K562 (cell line): ENCODE measurements at regions not wholly inside any gene's neighbourhood (a gene's known extent, or its start where the extent isn't known, plus 50 kb on each side); places are given as distances from the start of the nearest gene placed in this dataset.

Experiments used
- ATAC-seq: fragments of 200-7000 bp; cut with Tn5 transposase; 3 replicates; pipeline ENCODE4 v1.9.1; 2020; ENCODE audit warnings: moderate library complexity
- BruUV-seq: library from RNA; stranded (reverse); fragments of 400-500 nt; replicated peaks from 2 replicates; lab custom pipeline; 2021; lab: Mats Ljungman, UMichigan
- CTCF ChIA-PET: fragments of 300-600 bp; formaldehyde crosslinking; extraction: SDS; loops from one replicate; lab custom pipeline; 2021; ENCODE audit warnings: low intra/inter-chr PET ratio; lab: Yijun Ruan, JAX
- POLR2A ChIA-PET: fragments of 300-600, 350-650 bp; sonication (Branson Sonifier 250); formaldehyde crosslinking; extraction: SDS; loops from one replicate; lab custom pipeline; 2021; ENCODE audit warnings: antibody characterized with exemption, inconsistent platforms; lab: Yijun Ruan, JAX
- DNase-seq, 4 experiments: peaks; one replicate each; pipeline versions ENCODE4 v3.0.0 to v3.0.0-alpha.2; 2011 to 2018; ENCODE audit warnings: low spot score in 3 of 4, mixed read lengths in 3 of 4; ENCODE audit errors: extremely low read depth in 1 of 4
- FAIRE-seq: peaks from 2 replicates; lab custom pipeline; 2011; peaks lifted over from hg19 to GRCh38; lab: Jason Lieb, UNC
- H2AFZ ChIP-seq: 2 replicates; pipeline ENCODE4 v1.6.0; 2011; ENCODE audit warnings: low read depth, low read length, control low read depth, inconsistent platforms
- H3K27ac ChIP-seq: fragments of 200-600 bp; 3 replicates; pipeline ENCODE4 v1.8.0; 2011; ENCODE audit warnings: low read depth, mild to moderate bottlenecking, control low read depth, inconsistent platforms, low read length, moderate library complexity, mixed read lengths; ENCODE audit errors: extremely low read depth
- H3K27me3 ChIP-seq, 2 experiments: fragments of 300-600 bp in 1 of 2; 2 replicates in 1 of 2; 3 replicates in 1 of 2; pipeline versions ENCODE4 v1.6.0 to v1.8.0; 2011; ENCODE audit warnings: inconsistent platforms in 2 of 2, low read length in 2 of 2, mild to moderate bottlenecking in 1 of 2, mixed read lengths in 1 of 2, moderate library complexity in 1 of 2; ENCODE audit not compliant: control insufficient read depth in 2 of 2, insufficient read depth in 2 of 2
- H3K36me3 ChIP-seq: fragments of 300-600 bp; 3 replicates; pipeline ENCODE4 v1.8.0; 2011; ENCODE audit warnings: mild to moderate bottlenecking, low read length, inconsistent platforms; ENCODE audit not compliant: control insufficient read depth, insufficient read depth
- H3K4me1 ChIP-seq, 2 experiments: fragments of 200-600 bp in 1 of 2; replicated peaks in 1 of 2; 2 replicates in 1 of 2; 3 replicates in 1 of 2; pipeline versions ENCODE4 v1.5.1 to v1.8.0; 2011; ENCODE audit warnings: inconsistent platforms in 2 of 2, low read length in 2 of 2, mild to moderate bottlenecking in 1 of 2, mixed read lengths in 1 of 2, moderate library complexity in 1 of 2; ENCODE audit not compliant: control insufficient read depth in 2 of 2, insufficient read depth in 2 of 2
- H3K4me2 ChIP-seq: 2 replicates; pipeline ENCODE4 v1.6.1; 2011; ENCODE audit warnings: low read length, control low read depth, inconsistent platforms, mixed read lengths; ENCODE audit not compliant: insufficient read depth
- H3K4me3 ChIP-seq: fragments of 200-600 bp; sonication (generic), shearing (Covaris generic); 2 replicates; pipeline ENCODE4 v1.5.1; 2016; ENCODE audit warnings: control low read depth, inconsistent platforms
- H3K79me2 ChIP-seq: fragments of 200-600 bp; 3 replicates; pipeline ENCODE4 v1.8.0; 2011; ENCODE audit warnings: low read length, inconsistent platforms; ENCODE audit not compliant: control insufficient read depth, insufficient read depth
- H3K9ac ChIP-seq, 2 experiments: 2 replicates each; pipeline versions ENCODE4 v1.6.0 to v1.6.1; 2011; ENCODE audit warnings: low read depth in 2 of 2, low read length in 2 of 2, control low read depth in 1 of 2, inconsistent platforms in 1 of 2, mild to moderate bottlenecking in 1 of 2, mixed read lengths in 1 of 2; ENCODE audit not compliant: insufficient read depth in 1 of 2
- H3K9me1 ChIP-seq: one replicate; pipeline ENCODE4 v1.6.0; 2011; ENCODE audit warnings: inconsistent platforms, mild to moderate bottlenecking, low read length, moderate library complexity; ENCODE audit not compliant: control insufficient read depth, insufficient read depth
- H3K9me3 ChIP-seq: replicated peaks from 2 replicates; pipeline ENCODE4 v1.5.1; 2011; ENCODE audit warnings: low read depth, low read length, inconsistent platforms; ENCODE audit not compliant: control insufficient read depth, insufficient read depth
- H4K20me1 ChIP-seq: replicated peaks from 2 replicates; pipeline ENCODE4 v1.6.1; 2011; ENCODE audit warnings: low read length, inconsistent platforms, mixed read lengths; ENCODE audit not compliant: control insufficient read depth, insufficient read depth
- ESRRA ChIP-seq: fragments of 450-650 bp; IDR thresholded peaks from 2 replicates; pipeline ENCODE4 v1.6.1; 2014; ENCODE audit warnings: low read depth, mild to moderate bottlenecking, moderate library complexity, borderline replicate concordance
- HLTF ChIP-seq: fragments of 450-650 bp; IDR thresholded peaks from 2 replicates; pipeline ENCODE4 v1.6.1; 2016
- HNRNPL ChIP-seq: fragments of 200-400 bp; formaldehyde crosslinking; IDR thresholded peaks from 2 replicates; pipeline ENCODE4 v1.6.1; 2017; ENCODE audit warnings: low read depth, mild to moderate bottlenecking, low read length
- L3MBTL2 ChIP-seq: fragments of 450-650 bp; IDR thresholded peaks from 2 replicates; pipeline ENCODE4 v1.6.1; 2016; ENCODE audit warnings: mild to moderate bottlenecking, moderate library complexity
- NBN ChIP-seq: fragments of 450-650 bp; IDR thresholded peaks from 2 replicates; pipeline ENCODE4 v1.6.1; 2016; ENCODE audit warnings: low read depth, mild to moderate bottlenecking
- PHB2 ChIP-seq: fragments of 450-650 bp; IDR thresholded peaks from 2 replicates; pipeline ENCODE4 v1.6.1; 2017; ENCODE audit warnings: low read depth
- RBBP5 ChIP-seq: fragments of 200-600 bp; sonication (generic); IDR thresholded peaks from 2 replicates; pipeline ENCODE4 v1.6.1; 2012; ENCODE audit warnings: borderline replicate concordance, mild to moderate bottlenecking, low read length, control low read depth, inconsistent platforms; ENCODE audit not compliant: insufficient read depth, poor library complexity, severe bottlenecking
- RBM39 ChIP-seq: fragments of 200-400 bp; formaldehyde crosslinking; optimal IDR thresholded peaks from 2 replicates; pipeline ENCODE3; 2018; ENCODE audit warnings: low read depth, low read length
- RREB1 ChIP-seq: fragments of 250-450 bp; sonication (Bioruptor Pico); IDR thresholded peaks from 2 replicates; pipeline ENCODE4 v1.4.0; 2020
- SAFB2 ChIP-seq: fragments of 200-400 bp; formaldehyde crosslinking; IDR thresholded peaks from 2 replicates; pipeline ENCODE4 v1.6.1; 2018; ENCODE audit warnings: borderline replicate concordance, low read length, low read depth, moderate library complexity; ENCODE audit not compliant: severe bottlenecking
- ZBTB33 ChIP-seq: sonication (generic); formaldehyde crosslinking; IDR thresholded peaks from 2 replicates; pipeline ENCODE4 v1.8.1; 2023; ENCODE audit warnings: mild to moderate bottlenecking, missing genetic modification reagents
- ZNF354B ChIP-seq: fragments of 250-450 bp; sonication (Bioruptor Pico); IDR thresholded peaks from 2 replicates; pipeline ENCODE4 v1.4.0; 2020
- ZNF717 ChIP-seq: fragments of 250-450 bp; sonication (Bioruptor Pico); IDR thresholded peaks from 2 replicates; pipeline ENCODE4 v1.5.0; 2021
- ZSCAN29 ChIP-seq: fragments of 450-650 bp; IDR thresholded peaks from 2 replicates; pipeline ENCODE4 v1.6.1; 2017
- WGBS: fragments of 100-300 bp; shearing (Covaris generic); methylation state at CpG from one replicate; pipeline ENCODE4 v1.1.6; 2016; ENCODE audit warnings: low coverage, mixed read lengths; ENCODE audit not compliant: insufficient coverage; ENCODE audit errors: missing lambda C conversion rate; 5-methylcytosine and 5-hydroxymethylcytosine counted together
- in situ Hi-C: fragments of 300-500 bp; cut with MboI; formaldehyde crosslinking; loops from 4 replicates; pipeline ENCODE4 v1.15.0; 2018; ENCODE audit warnings: inconsistent platforms, mixed read lengths
- intact Hi-C: fragments of 100-400 bp; cut with micrococcal nuclease; formaldehyde crosslinking; loops from 2 replicates; pipeline ENCODE4 v1.14.2; 2022

- H3K27ac ChIP-seq: no peak overlapping the region
- no TSS peak for BruUV-seq
- H3K9ac ChIP-seq: no peak overlapping the region
- FAIRE-seq (peak; percentile 54), DNase-seq (no peak), ATAC-seq (no peak)
- peaks cover 0 to 13% of the 10 kb centered on the region in 2 experiments; a peak in 3 of 5 replicates for H3K4me1 ChIP-seq
- intact Hi-C loops: loop anchor here (10.0 kb wide), 1 partner anchor 169 kb away; no protein-coding TSS in a partner anchor
- peaks cover 47 to 77% of the 10 kb centered on the region in 2 experiments for H3K27me3 ChIP-seq
- in situ Hi-C loops: loop anchor here (10.0 kb wide), 1 partner anchor 269 kb away; no protein-coding TSS in a partner anchor
- POLR2A ChIA-PET: interaction anchor here (0.6 to 1.2 kb wide), 3 partner anchors 46 to 587 kb away, joined by 3 to 5 read pairs (median 3); no protein-coding TSS in a partner anchor
- H3K9me3 ChIP-seq: no peaks in the 10 kb centered on the region
- no peak overlapping the region for H3K4me2 ChIP-seq
- TF ChIP-seq ESRRA (no peak), RBBP5 (no peak), ZNF354B (CRISPR knock-in tag) (no peak), PHB2 (no peak), ZBTB33 (no peak), SAFB2 (no peak), ZSCAN29 (no peak), RBM39 (no peak), HNRNPL (no peak), NBN (no peak), HLTF (no peak), RREB1 (CRISPR knock-in tag) (no peak), L3MBTL2 (no peak), ZNF717 (no peak)
- H3K9me1 ChIP-seq: no peaks in the 10 kb centered on the region
- H3K79me2 ChIP-seq: no peaks in the 10 kb centered on the region
- CTCF ChIA-PET: no interaction called here
- H3K4me3 ChIP-seq: no peak overlapping the region
- WGBS: 2% methylated on average over 12 of the region's 12 CpGs
- H4K20me1 ChIP-seq: peaks cover 19% of the 10 kb centered on the region; the same call in 1 of the 2 replicates
- no peak overlapping the region for H2AFZ ChIP-seq
- H3K36me3 ChIP-seq: no peaks in the 10 kb centered on the region
These were observed 67.4 kb upstream of the CASZ1 start for GRCh38 chr1:10863886-10864285.
